Breast epithelium (tissue), 3 donors: ENCODE measurements at regions not wholly inside any gene's neighbourhood (a gene's known extent, or its start where the extent isn't known, plus 50 kb on each side); places are given as distances from the start of the nearest gene placed in this dataset.

Source experiments
- CTCF ChIP-seq, 3 donors: fragments of 450-650 bp; IDR thresholded peaks; one replicate each; pipeline ENCODE4 v1.5.1; 2016 to 2017; ENCODE audit warnings: antibody characterized with exemption in 3 of 3, mild to moderate bottlenecking in 3 of 3, moderate library complexity in 3 of 3
- POLR2A ChIP-seq: fragments of 450-650 bp; IDR thresholded peaks from one replicate; pipeline ENCODE4 v1.6.1; 2016; ENCODE audit warnings: antibody characterized with exemption, mild to moderate bottlenecking, moderate library complexity

- TF ChIP-seq CTCF (IDR thresholded peaks at IDR 0.05) (no peak), POLR2A (no peak)
Observed at GRCh38 chr5:102666164-102666946, 88.8 kb upstream of the PAM start.
